SK-N-SH (cell line): ENCODE measurements at regions not wholly inside any gene's neighbourhood (a gene's known extent, or its start where the extent isn't known, plus 50 kb on each side); places are given as distances from the start of the nearest gene placed in this dataset.

Experiments
- CTCF ChIA-PET: fragments of 300-600, 350-600 bp; formaldehyde crosslinking; extraction: SDS; loops from one replicate; lab custom pipeline; 2021; lab: Yijun Ruan, JAX
- POLR2A ChIA-PET: fragments of 350-600 bp; sonication (Branson Sonifier 250); formaldehyde crosslinking; extraction: SDS; loops from one replicate; lab custom pipeline; 2020; ENCODE audit warnings: antibody characterized with exemption, inconsistent platforms; lab: Yijun Ruan, JAX
- DNase-seq: peaks from one replicate; pipeline ENCODE4 v3.0.0; 2012
- H2AFZ ChIP-seq: fragments of 200-600 bp; sonication (generic); 2 replicates; pipeline ENCODE4 v1.8.1; 2016; ENCODE audit warnings: antibody characterized with exemption, mild to moderate bottlenecking, low read depth
- H3F3A ChIP-seq: fragments of 200-600 bp; sonication (generic); replicated peaks from 2 replicates; pipeline ENCODE3; 2016; ENCODE audit warnings: antibody characterized with exemption, mild to moderate bottlenecking; ENCODE audit not compliant: insufficient read depth
- H3K27ac ChIP-seq, 2 experiments: fragments of 200-500 bp in 1 of 2; fragments of 200-600 bp in 1 of 2; sonication (Bioruptor generic) in 1 of 2; sonication (generic), shearing (Covaris generic) in 1 of 2; 2 replicates each; pipeline versions ENCODE4 v1.5.1 to v1.6.1; 2014 to 2016; ENCODE audit warnings: low read depth in 2 of 2, inconsistent platforms in 1 of 2, low read length in 1 of 2, mild to moderate bottlenecking in 1 of 2, mixed read lengths in 1 of 2
- H3K27me3 ChIP-seq: fragments of 200-600 bp; sonication (generic), shearing (Covaris generic); 2 replicates; pipeline ENCODE4 v1.6.1; 2016; ENCODE audit warnings: mixed run types; ENCODE audit not compliant: insufficient read depth
- H3K36me3 ChIP-seq, 2 experiments: fragments of 200-500 bp in 1 of 2; fragments of 200-600 bp in 1 of 2; sonication (Bioruptor generic) in 1 of 2; sonication (generic) in 1 of 2; replicated peaks in 1 of 2; 2 replicates each; pipeline versions ENCODE3 to v1.5.1; 2014 to 2016; ENCODE audit warnings: low read length in 1 of 2, mild to moderate bottlenecking in 1 of 2; ENCODE audit not compliant: insufficient read depth in 2 of 2, control insufficient read depth in 1 of 2
- H3K4me1 ChIP-seq, 2 experiments: fragments of 200-500 bp in 1 of 2; fragments of 200-600 bp in 1 of 2; sonication (Bioruptor generic) in 1 of 2; sonication (generic), shearing (Covaris generic) in 1 of 2; 2 replicates each; pipeline versions ENCODE4 v1.5.1 to v1.6.1; 2014 to 2016; ENCODE audit warnings: low read depth in 1 of 2, low read length in 1 of 2, mixed run types in 1 of 2; ENCODE audit not compliant: insufficient read depth in 2 of 2, control insufficient read depth in 1 of 2
- H3K4me2 ChIP-seq: fragments of 200-600 bp; sonication (generic), shearing (Covaris generic); 2 replicates; pipeline ENCODE4 v1.6.1; 2017; ENCODE audit warnings: mixed run types
- H3K4me3 ChIP-seq, 2 experiments: fragments of 200-500 bp in 1 of 2; fragments of 200-600 bp in 1 of 2; sonication (Bioruptor generic) in 1 of 2; sonication (generic), shearing (Covaris generic) in 1 of 2; 2 replicates each; pipeline versions ENCODE4 v1.5.1 to v1.8.1; 2014 to 2016; ENCODE audit warnings: low read depth in 2 of 2, inconsistent platforms in 1 of 2, low read length in 1 of 2, mild to moderate bottlenecking in 1 of 2, mixed read lengths in 1 of 2, moderate library complexity in 1 of 2
- H3K79me2 ChIP-seq: fragments of 200-600 bp; sonication (generic); 2 replicates; pipeline ENCODE4 v1.8.1; 2017; ENCODE audit warnings: mild to moderate bottlenecking; ENCODE audit not compliant: insufficient read depth
- H3K9ac ChIP-seq: fragments of 200-600 bp; sonication (generic); 2 replicates; pipeline ENCODE4 v1.6.1; 2017; ENCODE audit warnings: mixed run types
- H3K9me2 ChIP-seq: fragments of 200-600 bp; sonication (generic); 2 replicates; pipeline ENCODE4 v1.6.1; 2017; ENCODE audit warnings: mixed run types
- H3K9me3 ChIP-seq: fragments of 200-600 bp; sonication (generic); 2 replicates; pipeline ENCODE4 v1.6.1; 2017; ENCODE audit warnings: mixed run types, mild to moderate bottlenecking, moderate library complexity
- H4K20me1 ChIP-seq: fragments of 200-600 bp; sonication (generic); 2 replicates; pipeline ENCODE4 v1.6.1; 2017; ENCODE audit warnings: mild to moderate bottlenecking, mixed run types; ENCODE audit not compliant: insufficient read depth
- FOXM1 ChIP-seq: IDR thresholded peaks from 2 replicates; pipeline ENCODE4 v1.4.0; 2012; ENCODE audit warnings: low read depth, mild to moderate bottlenecking
- GABPA ChIP-seq: IDR thresholded peaks from 2 replicates; pipeline ENCODE4 v1.4.0; 2012; ENCODE audit warnings: low read depth, mild to moderate bottlenecking
- GATA2 ChIP-seq: sonication (generic); formaldehyde crosslinking; IDR thresholded peaks from 2 replicates; pipeline ENCODE4 v1.5.0; 2020; ENCODE audit warnings: mild to moderate bottlenecking, missing genetic modification reagents
- MEF2A ChIP-seq: IDR thresholded peaks from 2 replicates; pipeline ENCODE4 v1.4.0; 2012; ENCODE audit warnings: low read depth, borderline replicate concordance
- NFIC ChIP-seq: IDR thresholded peaks from 2 replicates; pipeline ENCODE4 v1.4.0; 2012; ENCODE audit warnings: borderline replicate concordance
- NRF1 ChIP-seq: IDR thresholded peaks from 2 replicates; pipeline ENCODE4 v1.6.1; 2012; ENCODE audit warnings: low read depth, mild to moderate bottlenecking, low read length
- SMC3 ChIP-seq: IDR thresholded peaks from 2 replicates; pipeline ENCODE4 v1.6.1; 2012; ENCODE audit warnings: low read depth, low read length, improper control_type of control experiment
- WGBS: methylation state at CpG from one replicate; pipeline ENCODE4 v1.1.6; 2017; ENCODE audit warnings: low lambda C conversion rate; 5-methylcytosine and 5-hydroxymethylcytosine counted together
- TF ChIP-seq, protein P1 (sequence below): fragments of 150-350 bp; IDR thresholded peaks from 2 replicates; pipeline ENCODE4 v1.6.1; 2016; ENCODE audit warnings: mild to moderate bottlenecking, low read depth, low read length
- TF ChIP-seq, protein P2 (sequence below): IDR thresholded peaks from 2 replicates; pipeline ENCODE4; 2012
- TF ChIP-seq, protein P3 (sequence below): fragments of 200-600 bp; sonication (generic); IDR thresholded peaks from 2 replicates; pipeline ENCODE4 v1.6.1; 2017; ENCODE audit warnings: antibody characterized with exemption, mild to moderate bottlenecking, moderate library complexity
- TF ChIP-seq, protein P4 (sequence below): fragments of 150-350 bp; IDR thresholded peaks from 2 replicates; pipeline ENCODE4 v1.6.1; 2017; ENCODE audit warnings: antibody characterized with exemption, low read length, low read depth, borderline replicate concordance

DNA sequence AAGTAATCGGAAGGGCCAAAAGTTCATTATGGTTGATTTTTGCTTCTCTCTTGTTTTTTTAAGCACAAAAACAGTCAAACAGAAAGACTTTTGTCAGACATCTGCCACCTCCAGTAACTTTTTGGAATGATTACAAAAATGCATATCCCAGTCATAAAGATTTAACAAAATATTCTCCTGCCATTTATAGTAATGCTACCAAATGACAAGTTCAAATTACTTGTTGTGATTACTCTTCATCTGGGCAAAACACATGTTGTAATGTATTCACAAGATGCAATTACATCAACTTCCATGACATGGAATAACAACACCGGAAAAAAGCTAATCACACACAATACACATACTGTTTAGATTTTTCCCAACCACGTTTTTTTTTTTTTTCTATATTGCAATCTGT, 1017.5 kb upstream of the TENM4 start:
- Histone ChIP-seq H3F3A (no peaks in the 10 kb centered on the region), H2AFZ (no peak overlapping the region), H3K4me1 (no peaks in the 10 kb centered on the region; a peak in 1 of 4 replicates), H3K36me3 (no peaks in the 10 kb centered on the region), H3K27me3 (no peaks in the 10 kb centered on the region), H3K79me2 (no peaks in the 10 kb centered on the region), H3K4me3 (no peak overlapping the region), H4K20me1 (no peaks in the 10 kb centered on the region), H3K9me3 (no peaks in the 10 kb centered on the region), H3K4me2 (no peak overlapping the region), H3K9ac (no peak overlapping the region), H3K9me2 (no peaks in the 10 kb centered on the region), H3K27ac (no peak overlapping the region)
- no peak for DNase-seq
- TF ChIP-seq GABPA: no peak
- TF ChIP-seq, protein P1, sequence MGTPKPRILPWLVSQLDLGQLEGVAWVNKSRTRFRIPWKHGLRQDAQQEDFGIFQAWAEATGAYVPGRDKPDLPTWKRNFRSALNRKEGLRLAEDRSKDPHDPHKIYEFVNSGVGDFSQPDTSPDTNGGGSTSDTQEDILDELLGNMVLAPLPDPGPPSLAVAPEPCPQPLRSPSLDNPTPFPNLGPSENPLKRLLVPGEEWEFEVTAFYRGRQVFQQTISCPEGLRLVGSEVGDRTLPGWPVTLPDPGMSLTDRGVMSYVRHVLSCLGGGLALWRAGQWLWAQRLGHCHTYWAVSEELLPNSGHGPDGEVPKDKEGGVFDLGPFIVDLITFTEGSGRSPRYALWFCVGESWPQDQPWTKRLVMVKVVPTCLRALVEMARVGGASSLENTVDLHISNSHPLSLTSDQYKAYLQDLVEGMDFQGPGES: no peak
- TF ChIP-seq SMC3: no peak
- TF ChIP-seq, protein P2, sequence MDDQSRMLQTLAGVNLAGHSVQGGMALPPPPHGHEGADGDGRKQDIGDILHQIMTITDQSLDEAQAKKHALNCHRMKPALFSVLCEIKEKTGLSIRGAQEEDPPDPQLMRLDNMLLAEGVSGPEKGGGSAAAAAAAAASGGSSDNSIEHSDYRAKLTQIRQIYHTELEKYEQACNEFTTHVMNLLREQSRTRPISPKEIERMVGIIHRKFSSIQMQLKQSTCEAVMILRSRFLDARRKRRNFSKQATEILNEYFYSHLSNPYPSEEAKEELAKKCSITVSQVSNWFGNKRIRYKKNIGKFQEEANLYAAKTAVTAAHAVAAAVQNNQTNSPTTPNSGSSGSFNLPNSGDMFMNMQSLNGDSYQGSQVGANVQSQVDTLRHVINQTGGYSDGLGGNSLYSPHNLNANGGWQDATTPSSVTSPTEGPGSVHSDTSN: no peak
- POLR2A ChIA-PET: no interaction called here
- CTCF ChIA-PET: no interaction called here
- 52% methylated on average over 3 of the region's 3 CpGs for WGBS

DNA sequence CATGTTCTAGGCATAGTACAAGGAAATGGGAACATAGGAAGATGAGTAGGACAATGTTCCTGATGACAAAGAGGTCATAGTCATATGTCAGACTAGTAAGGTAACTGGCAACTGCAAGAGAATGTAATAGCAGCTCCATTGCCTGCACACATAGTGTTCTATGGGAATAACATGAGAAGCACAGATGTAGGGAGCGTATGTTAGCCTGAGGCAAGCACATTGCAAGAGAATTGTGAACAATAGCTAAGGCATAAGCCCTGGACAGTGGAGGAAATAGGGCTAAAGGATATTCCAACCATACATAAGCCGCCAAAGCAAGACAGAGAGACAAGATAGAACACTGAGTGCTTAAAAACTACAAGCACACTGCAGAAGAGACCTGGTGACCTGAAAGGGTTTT, 1017.0 kb upstream of the TENM4 start:
- Histone ChIP-seq H3K4me2 (no peak overlapping the region), H4K20me1 (no peaks in the 10 kb centered on the region), H3F3A (no peaks in the 10 kb centered on the region), H3K9ac (no peak overlapping the region), H3K9me2 (no peaks in the 10 kb centered on the region), H3K9me3 (no peaks in the 10 kb centered on the region), H3K36me3 (no peaks in the 10 kb centered on the region), H2AFZ (no peak overlapping the region), H3K27ac (no peak overlapping the region), H3K27me3 (no peaks in the 10 kb centered on the region), H3K4me1 (no peaks in the 10 kb centered on the region; a peak in 1 of 4 replicates), H3K4me3 (no peak overlapping the region), H3K79me2 (no peaks in the 10 kb centered on the region)
- POLR2A ChIA-PET: no interaction called here
- CTCF ChIA-PET: no interaction called here
- no peak for DNase-seq
- TF ChIP-seq FOXM1 (no peak), MEF2A (no peak)
- TF ChIP-seq, protein P3, sequence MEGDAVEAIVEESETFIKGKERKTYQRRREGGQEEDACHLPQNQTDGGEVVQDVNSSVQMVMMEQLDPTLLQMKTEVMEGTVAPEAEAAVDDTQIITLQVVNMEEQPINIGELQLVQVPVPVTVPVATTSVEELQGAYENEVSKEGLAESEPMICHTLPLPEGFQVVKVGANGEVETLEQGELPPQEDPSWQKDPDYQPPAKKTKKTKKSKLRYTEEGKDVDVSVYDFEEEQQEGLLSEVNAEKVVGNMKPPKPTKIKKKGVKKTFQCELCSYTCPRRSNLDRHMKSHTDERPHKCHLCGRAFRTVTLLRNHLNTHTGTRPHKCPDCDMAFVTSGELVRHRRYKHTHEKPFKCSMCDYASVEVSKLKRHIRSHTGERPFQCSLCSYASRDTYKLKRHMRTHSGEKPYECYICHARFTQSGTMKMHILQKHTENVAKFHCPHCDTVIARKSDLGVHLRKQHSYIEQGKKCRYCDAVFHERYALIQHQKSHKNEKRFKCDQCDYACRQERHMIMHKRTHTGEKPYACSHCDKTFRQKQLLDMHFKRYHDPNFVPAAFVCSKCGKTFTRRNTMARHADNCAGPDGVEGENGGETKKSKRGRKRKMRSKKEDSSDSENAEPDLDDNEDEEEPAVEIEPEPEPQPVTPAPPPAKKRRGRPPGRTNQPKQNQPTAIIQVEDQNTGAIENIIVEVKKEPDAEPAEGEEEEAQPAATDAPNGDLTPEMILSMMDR: no peak
- WGBS: 38% methylated on average over 2 of the region's 2 CpGs

DNA sequence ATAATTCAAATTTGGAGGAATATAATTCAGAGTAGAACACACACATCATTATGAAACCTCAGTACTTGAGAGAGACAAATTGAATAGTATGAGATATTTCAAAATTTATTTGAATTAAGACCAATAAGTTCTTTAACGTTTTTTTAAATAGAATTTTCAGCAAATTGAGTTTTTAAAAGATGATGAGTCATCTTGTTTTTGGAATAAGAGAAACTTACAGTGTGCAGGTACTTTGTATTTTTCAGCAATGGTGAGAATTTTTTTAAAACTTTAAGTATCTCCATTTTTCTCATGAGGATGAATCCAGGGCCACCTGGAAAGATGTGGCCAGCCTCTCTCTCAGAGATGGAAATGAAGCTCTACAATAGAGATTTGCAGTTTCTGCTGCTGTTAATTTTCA, 1015.0 kb upstream of the TENM4 start:
- no peak overlapping the region for H3K4me3 ChIP-seq
- no peaks in the 10 kb centered on the region for H3K9me2 ChIP-seq
- H3K27ac ChIP-seq: no peak overlapping the region
- H3K27me3 ChIP-seq: no peaks in the 10 kb centered on the region
- POLR2A ChIA-PET: no interaction called here
- H3K9ac ChIP-seq: no peak overlapping the region
- H2AFZ ChIP-seq: no peak overlapping the region
- WGBS: 2% methylated on average over 1 of the region's 1 CpG
- H3K4me2 ChIP-seq: no peak overlapping the region
- no peaks in the 10 kb centered on the region for H3K36me3 ChIP-seq
- CTCF ChIA-PET: no interaction called here
- no peak for DNase-seq
- H3K79me2 ChIP-seq: no peaks in the 10 kb centered on the region
- no peaks in the 10 kb centered on the region; a peak in 1 of 4 replicates for H3K4me1 ChIP-seq
- no peaks in the 10 kb centered on the region for H4K20me1 ChIP-seq
- no peaks in the 10 kb centered on the region for H3F3A ChIP-seq
- TF ChIP-seq, protein P4, sequence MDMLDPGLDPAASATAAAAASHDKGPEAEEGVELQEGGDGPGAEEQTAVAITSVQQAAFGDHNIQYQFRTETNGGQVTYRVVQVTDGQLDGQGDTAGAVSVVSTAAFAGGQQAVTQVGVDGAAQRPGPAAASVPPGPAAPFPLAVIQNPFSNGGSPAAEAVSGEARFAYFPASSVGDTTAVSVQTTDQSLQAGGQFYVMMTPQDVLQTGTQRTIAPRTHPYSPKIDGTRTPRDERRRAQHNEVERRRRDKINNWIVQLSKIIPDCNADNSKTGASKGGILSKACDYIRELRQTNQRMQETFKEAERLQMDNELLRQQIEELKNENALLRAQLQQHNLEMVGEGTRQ: no peak
- TF ChIP-seq, protein P1: no peak
- TF ChIP-seq FOXM1: no peak
- TF ChIP-seq NFIC: no peak
- TF ChIP-seq SMC3: no peak
- no peak for TF ChIP-seq NRF1
- no peak for TF ChIP-seq GATA2 (CRISPR knock-in tag)
- TF ChIP-seq, protein P2: no peak
- TF ChIP-seq, all 33 proteins: peak for 0
- no peaks in the 10 kb centered on the region for H3K9me3 ChIP-seq
